GM23248 (cell line): ENCODE measurements at regions not wholly inside any gene's neighbourhood (a gene's known extent, or its start where the extent isn't known, plus 50 kb on each side); places are given as distances from the start of the nearest gene placed in this dataset.

ENCODE experiments used
- DNase-seq: peaks from one replicate; pipeline ENCODE4 v3.0.0-alpha.2; 2015
- H2AFZ ChIP-seq: fragments of 200-600 bp; sonication (generic); 2 replicates; pipeline ENCODE4 v1.6.1; 2016; ENCODE audit warnings: antibody characterized with exemption
- H3F3A ChIP-seq: fragments of 200-600 bp; sonication (generic); 2 replicates; pipeline ENCODE4 v1.6.1; 2016; ENCODE audit warnings: mild to moderate bottlenecking, antibody characterized with exemption, mixed run types; ENCODE audit not compliant: insufficient read depth
- H3K27ac ChIP-seq: fragments of 200-600 bp; sonication (generic); 2 replicates; pipeline ENCODE4 v1.5.1; 2016; ENCODE audit warnings: mild to moderate bottlenecking
- H3K27me3 ChIP-seq: fragments of 200-600 bp; sonication (generic); replicated peaks from 2 replicates; pipeline ENCODE4 v1.6.1; 2016; ENCODE audit warnings: mild to moderate bottlenecking; ENCODE audit not compliant: insufficient read depth
- H3K36me3 ChIP-seq: fragments of 200-600 bp; sonication (generic); 2 replicates; pipeline ENCODE4 v1.6.1; 2016; ENCODE audit warnings: low read depth, mild to moderate bottlenecking
- H3K4me1 ChIP-seq: fragments of 200-600 bp; sonication (generic); 2 replicates; pipeline ENCODE4 v1.6.1; 2016; ENCODE audit warnings: mild to moderate bottlenecking; ENCODE audit not compliant: insufficient read depth
- H3K4me2 ChIP-seq: fragments of 200-600 bp; sonication (generic); one replicate; pipeline ENCODE4 v1.6.1; 2016; ENCODE audit warnings: mild to moderate bottlenecking; ENCODE audit not compliant: unreplicated experiment
- H3K4me3 ChIP-seq: fragments of 200-600 bp; sonication (generic); 2 replicates; pipeline ENCODE4 v1.5.1; 2016; ENCODE audit warnings: mild to moderate bottlenecking
- H3K79me2 ChIP-seq: fragments of 200-600 bp; sonication (generic); 2 replicates; pipeline ENCODE4 v1.6.1; 2016; ENCODE audit warnings: mild to moderate bottlenecking; ENCODE audit not compliant: insufficient read depth
- H3K9ac ChIP-seq: fragments of 200-600 bp; sonication (generic); 2 replicates; pipeline ENCODE4 v1.6.1; 2016; ENCODE audit warnings: mild to moderate bottlenecking
- H3K9me2 ChIP-seq: fragments of 200-600 bp; sonication (generic); 2 replicates; pipeline ENCODE4 v1.6.1; 2016; ENCODE audit warnings: mixed run types, mild to moderate bottlenecking, moderate library complexity; ENCODE audit not compliant: insufficient read depth
- H3K9me3 ChIP-seq: fragments of 200-600 bp; sonication (generic); one replicate; pipeline ENCODE4 v1.6.1; 2017; ENCODE audit warnings: low read depth
- H4K20me1 ChIP-seq: fragments of 200-600 bp; sonication (generic); 2 replicates; pipeline ENCODE4 v1.6.0; 2016; ENCODE audit not compliant: insufficient read depth
- EZH2 ChIP-seq: fragments of 200-600 bp; sonication (generic); IDR thresholded peaks from 2 replicates; pipeline ENCODE4 v1.6.1; 2018; ENCODE audit warnings: antibody characterized with exemption, mild to moderate bottlenecking; ENCODE audit not compliant: insufficient read depth, poor library complexity, severe bottlenecking
- EZH2phosphoT487 ChIP-seq: fragments of 200-600 bp; sonication (generic); IDR thresholded peaks from 2 replicates; pipeline ENCODE4 v1.6.1; 2018; ENCODE audit warnings: antibody characterized with exemption, moderate library complexity, mild to moderate bottlenecking, low read depth; ENCODE audit not compliant: insufficient read depth
- WGBS, 2 experiments: methylation state at CpG; one replicate each; pipeline ENCODE4 v1.1.6; 2015 to 2017; ENCODE audit warnings: low lambda C conversion rate in 2 of 2, low coverage in 1 of 2; ENCODE audit errors: missing lambda C conversion rate in 2 of 2; 5-methylcytosine and 5-hydroxymethylcytosine counted together
- in situ Hi-C: fragments of 300-500 bp; cut with MboI; formaldehyde crosslinking; loops from 2 replicates; pipeline ENCODE4 v1.15.0; 2020

- Histone ChIP-seq H3K27ac (no peak overlapping the region), H3K79me2 (no peaks in the 10 kb centered on the region), H3F3A (no peaks in the 10 kb centered on the region), H2AFZ (no peak overlapping the region), H3K4me1 (no peaks in the 10 kb centered on the region), H3K36me3 (no peaks in the 10 kb centered on the region), H3K9me2 (no peaks in the 10 kb centered on the region), H3K9ac (no peak overlapping the region), H3K4me3 (no peak overlapping the region), H4K20me1 (no peaks in the 10 kb centered on the region), H3K4me2 (no peak overlapping the region), H3K9me3 (peaks cover 3% of the 10 kb centered on the region), H3K27me3 (no peaks in the 10 kb centered on the region)
- in situ Hi-C loops: no loop called here
- TF ChIP-seq EZH2phosphoT487 (no peak), EZH2 (no peak)
- 36 to 55% methylated on average over 1 of the region's 1 CpG for WGBS, 2 experiments
- DNase-seq: no peak
Observed at GRCh38 chr7:145534301-145534700, 582.3 kb upstream of the CNTNAP2 start.

- in situ Hi-C loops: no loop called here
- no peaks in the 10 kb centered on the region for H3K9me3 ChIP-seq
- TF ChIP-seq EZH2 (no peak), EZH2phosphoT487 (no peak)
Observed at GRCh38 chr7:145520284-145520683, 596.3 kb upstream of the CNTNAP2 start.

GRCh38 chr7:145511004-145511403 lies 605.6 kb upstream of the CNTNAP2 start:
- no peaks in the 10 kb centered on the region for H3K36me3 ChIP-seq
- H3F3A ChIP-seq: no peaks in the 10 kb centered on the region
- no peaks in the 10 kb centered on the region for H3K9me2 ChIP-seq
- H3K4me2 ChIP-seq: no peak overlapping the region
- no peak overlapping the region for H3K4me3 ChIP-seq
- H3K9me3 ChIP-seq: peaks cover 3% of the 10 kb centered on the region
- H3K79me2 ChIP-seq: no peaks in the 10 kb centered on the region
- no peak overlapping the region for H3K9ac ChIP-seq
- in situ Hi-C loops: no loop called here
- 4 to 14% methylated on average over 2 of the region's 2 CpGs for WGBS, 2 experiments
- no peaks in the 10 kb centered on the region for H3K4me1 ChIP-seq
- no peaks in the 10 kb centered on the region for H4K20me1 ChIP-seq
- no peak for DNase-seq
- H3K27me3 ChIP-seq: no peaks in the 10 kb centered on the region
- TF ChIP-seq EZH2: no peak
- TF ChIP-seq EZH2phosphoT487: no peak
- H3K27ac ChIP-seq: no peak overlapping the region
- no peak overlapping the region for H2AFZ ChIP-seq

More at GRCh38 chr7:145520284-145520683, 596.3 kb upstream of the CNTNAP2 start:
- Histone ChIP-seq H4K20me1 (no peaks in the 10 kb centered on the region), H3K4me3 (no peak overlapping the region), H3K9me2 (no peaks in the 10 kb centered on the region), H3K36me3 (no peaks in the 10 kb centered on the region), H2AFZ (no peak overlapping the region), H3K9ac (no peak overlapping the region), H3K27me3 (no peaks in the 10 kb centered on the region), H3F3A (no peaks in the 10 kb centered on the region), H3K79me2 (no peaks in the 10 kb centered on the region), H3K4me1 (no peaks in the 10 kb centered on the region), H3K27ac (no peak overlapping the region), H3K4me2 (no peak overlapping the region)
- WGBS, 2 experiments: 7 to 12% methylated on average over 3 of the region's 3 CpGs
- DNase-seq: no peak

- no peaks in the 10 kb centered on the region for H3K79me2 ChIP-seq
- TF ChIP-seq EZH2phosphoT487 (no peak), EZH2 (no peak)
- no peak overlapping the region for H3K4me2 ChIP-seq
- H4K20me1 ChIP-seq: no peaks in the 10 kb centered on the region
- H3K9ac ChIP-seq: no peak overlapping the region
- no peak overlapping the region for H3K4me3 ChIP-seq
- no peak for DNase-seq
- H3K9me3 ChIP-seq: no peaks in the 10 kb centered on the region
- H3F3A ChIP-seq: no peaks in the 10 kb centered on the region
- no peaks in the 10 kb centered on the region for H3K36me3 ChIP-seq
- H3K9me2 ChIP-seq: no peaks in the 10 kb centered on the region
- WGBS, 2 experiments: 7 to 10% methylated on average over 3 of the region's 3 CpGs
- H3K27me3 ChIP-seq: no peaks in the 10 kb centered on the region
- H3K27ac ChIP-seq: no peak overlapping the region
- in situ Hi-C loops: no loop called here
- no peak overlapping the region for H2AFZ ChIP-seq
- H3K4me1 ChIP-seq: no peaks in the 10 kb centered on the region
Observed at GRCh38 chr7:145497911-145498525, 618.6 kb upstream of the CNTNAP2 start.

GRCh38 chr7:145490356-145490755 lies 626.2 kb upstream of the CNTNAP2 start:
- Histone ChIP-seq H3K9ac (no peak overlapping the region), H3K9me2 (no peaks in the 10 kb centered on the region), H3K9me3 (no peaks in the 10 kb centered on the region), H3K36me3 (no peaks in the 10 kb centered on the region), H4K20me1 (no peaks in the 10 kb centered on the region), H3K27me3 (no peaks in the 10 kb centered on the region), H3K4me3 (no peak overlapping the region), H3K4me1 (no peaks in the 10 kb centered on the region), H3K27ac (no peak overlapping the region), H2AFZ (no peak overlapping the region), H3K79me2 (no peaks in the 10 kb centered on the region), H3F3A (no peaks in the 10 kb centered on the region), H3K4me2 (no peak overlapping the region)
- TF ChIP-seq EZH2 (no peak), EZH2phosphoT487 (no peak)
- 0 to 3% methylated on average over 1 of the region's 1 CpG for WGBS, 2 experiments
- DNase-seq: no peak
- in situ Hi-C loops: no loop called here
